ENCODE measurements at regions not wholly inside any gene's neighbourhood (a gene's known extent, or its start where the extent isn't known, plus 50 kb on each side); places are given as distances from the start of the nearest gene placed in this dataset.

GRCh38 chr5:173522518-173522917 lies 93.9 kb downstream of the BOD1 start:
- H3K4me1 Mint-ChIP-seq: peaks cover 3% of the 10 kb centered on the region
- no peak overlapping the region for H3K27ac ChIP-seq

GRCh38 chr5:173518856-173519255 lies 97.6 kb downstream of the BOD1 start:
- Mint-ChIP-seq H3K4me3 (no peak overlapping the region), H3K4me1 (peaks cover 4% of the 10 kb centered on the region), H3K27ac (no peak overlapping the region), H3K9me3 (peaks cover 18% of the 10 kb centered on the region), H3K36me3 (no peaks in the 10 kb centered on the region), H3K27me3 (ENCODE audit: insufficient read depth, low read depth) (no peaks in the 10 kb centered on the region)
- Histone ChIP-seq H3K27me3 (no peaks in the 10 kb centered on the region), H3K4me1 (peaks cover 4% of the 10 kb centered on the region), H3K79me2 (ENCODE audit: low read depth) (no peaks in the 10 kb centered on the region), H4K20me1 (ENCODE audit: low read depth) (no peaks in the 10 kb centered on the region), H3K9me3 (ENCODE audit: low read depth) (no peaks in the 10 kb centered on the region), H3K36me3 (peaks cover 9% of the 10 kb centered on the region), H3K27ac (no peak overlapping the region), H3K4me3 (no peak overlapping the region), H2AFZ (replicated peaks) (no peak overlapping the region), H3F3A (ENCODE audit: low read depth) (no peaks in the 10 kb centered on the region), H3K4me2 (no peak overlapping the region), H3K9ac (no peak overlapping the region)
- no peak for TF ChIP-seq EZH2phosphoT487 (IDR thresholded peaks at IDR 0.05)
- no peak for TF ChIP-seq CTCF (IDR thresholded peaks at IDR 0.05)
- no peak for TF ChIP-seq EZH2 (IDR thresholded peaks at IDR 0.05)
- DNase-seq (ENCODE audit: low spot score): no peak

More at GRCh38 chr5:173522518-173522917, 93.9 kb downstream of the BOD1 start:
- no peak overlapping the region for H3K4me3 ChIP-seq
- H3K9ac ChIP-seq: no peak overlapping the region
- Mint-ChIP-seq H3K4me3 (no peak overlapping the region), H3K27ac (no peak overlapping the region), H3K9me3 (peaks cover 18% of the 10 kb centered on the region), H3K27me3 (ENCODE audit: insufficient read depth, low read depth) (no peaks in the 10 kb centered on the region), H3K36me3 (no peaks in the 10 kb centered on the region)
- TF ChIP-seq EZH2 (IDR thresholded peaks at IDR 0.05) (no peak), CTCF (IDR thresholded peaks at IDR 0.05) (no peak), EZH2phosphoT487 (IDR thresholded peaks at IDR 0.05) (no peak)
- no peaks in the 10 kb centered on the region for H3K9me3 ChIP-seq (ENCODE audit: low read depth)
- no peaks in the 10 kb centered on the region for H3K79me2 ChIP-seq (ENCODE audit: low read depth)
- no peaks in the 10 kb centered on the region for H3K27me3 ChIP-seq
- H3F3A ChIP-seq (ENCODE audit: low read depth): no peaks in the 10 kb centered on the region
- no peaks in the 10 kb centered on the region for H4K20me1 ChIP-seq (ENCODE audit: low read depth)
- H3K4me1 ChIP-seq: peaks cover 1% of the 10 kb centered on the region
- no peak overlapping the region for H2AFZ ChIP-seq (replicated peaks)
- DNase-seq (ENCODE audit: low spot score): no peak
- H3K36me3 ChIP-seq: peaks cover 9% of the 10 kb centered on the region
- H3K4me2 ChIP-seq: no peak overlapping the region

- Mint-ChIP-seq H3K27me3 (ENCODE audit: insufficient read depth, low read depth) (no peaks in the 10 kb centered on the region), H3K27ac (no peak overlapping the region), H3K9me3 (peaks cover 18% of the 10 kb centered on the region), H3K36me3 (no peaks in the 10 kb centered on the region), H3K4me1 (peaks cover 13% of the 10 kb centered on the region), H3K4me3 (no peak overlapping the region)
- H3K36me3 ChIP-seq: peaks cover 9% of the 10 kb centered on the region
- no peak overlapping the region for H3K4me3 ChIP-seq
- H3K4me1 ChIP-seq: peaks cover 14% of the 10 kb centered on the region
- H2AFZ ChIP-seq (replicated peaks): no peak overlapping the region
- peak; percentile 37 for DNase-seq (ENCODE audit: low spot score)
- H3F3A ChIP-seq (ENCODE audit: low read depth): no peaks in the 10 kb centered on the region
- H3K79me2 ChIP-seq (ENCODE audit: low read depth): no peaks in the 10 kb centered on the region
- no peak overlapping the region for H3K4me2 ChIP-seq
- no peaks in the 10 kb centered on the region for H3K9me3 ChIP-seq (ENCODE audit: low read depth)
- H3K27ac ChIP-seq: no peak overlapping the region
- TF ChIP-seq CTCF (IDR thresholded peaks at IDR 0.05) (no peak), EZH2phosphoT487 (IDR thresholded peaks at IDR 0.05) (no peak), EZH2 (IDR thresholded peaks at IDR 0.05) (no peak)
- no peaks in the 10 kb centered on the region for H4K20me1 ChIP-seq (ENCODE audit: low read depth)
- H3K9ac ChIP-seq: no peak overlapping the region
- no peaks in the 10 kb centered on the region for H3K27me3 ChIP-seq
These were observed 98.8 kb downstream of the BOD1 start for GRCh38 chr5:173517648-173518047.

Data from neural progenitor cell (in vitro differentiated cells).